ENCODE measurements at regions not wholly inside any gene's neighbourhood (a gene's known extent, or its start where the extent isn't known, plus 50 kb on each side); places are given as distances from the start of the nearest gene placed in this dataset.

DNA sequence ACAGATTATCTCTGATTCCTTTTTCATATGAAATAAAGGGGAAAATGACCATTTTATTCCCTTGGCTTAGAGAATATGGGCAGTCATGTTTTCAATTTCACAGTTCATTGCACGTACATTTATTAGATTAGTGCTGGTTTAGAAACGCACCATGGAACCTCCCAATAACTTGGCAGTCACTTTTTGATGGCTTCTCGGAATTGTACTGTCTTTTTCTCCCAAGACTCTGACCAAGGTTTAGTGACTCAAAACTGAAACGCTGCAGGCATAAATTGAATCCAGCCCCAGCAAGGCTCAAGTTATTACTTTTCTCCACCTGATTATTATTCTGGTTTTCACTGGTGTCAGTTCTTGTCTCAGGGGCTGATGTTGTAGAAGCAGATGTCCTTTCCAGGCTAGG is 55.6 kb upstream of the EGFLAM start:
- Histone ChIP-seq H3K79me2 (ENCODE audit: insufficient read depth, low read length) (no peaks in the 10 kb centered on the region), H3K36me3 (ENCODE audit: control insufficient read depth in 1 of 2, insufficient read depth in 2 of 2, low read length in 2 of 2) (no peaks in the 10 kb centered on the region), H3K4me2 (ENCODE audit: low read length) (no peak overlapping the region), H3K9me3 (ENCODE audit: control insufficient read depth in 1 of 2, insufficient read depth in 1 of 2, low read depth in 1 of 2, low read length in 2 of 2) (no peaks in the 10 kb centered on the region), H3K4me3 (replicated peaks in 1 of 2; ENCODE audit: low read depth in 1 of 2, low read length in 2 of 2) (no peak overlapping the region), H2AFZ (ENCODE audit: low read depth, low read length, poor library complexity, severe bottlenecking) (no peak overlapping the region), H3K27ac (ENCODE audit: low read depth, low read length) (no peak overlapping the region), H3K27me3 (ENCODE audit: insufficient read depth, low read length) (no peaks in the 10 kb centered on the region), H3K9me2 (ENCODE audit: insufficient read depth) (no peaks in the 10 kb centered on the region), H3K4me1 (ENCODE audit: control insufficient read depth in 1 of 2, insufficient read depth in 2 of 2, low read length in 2 of 2) (peaks cover 0 to 3% of the 10 kb centered on the region in 2 experiments; a peak in 1 of 4 replicates), H4K20me1 (ENCODE audit: insufficient read depth) (no peaks in the 10 kb centered on the region), H3K9ac (ENCODE audit: low read length) (no peak overlapping the region)
- DNase-seq (ENCODE audit: low read depth, low spot score) (no peak), ATAC-seq (no peak)
- POLR2A ChIA-PET: no interaction called here
- intact Hi-C loops (cut with micrococcal nuclease): loop anchor here (10.0 kb wide), 1 partner anchor 722 kb away; no protein-coding TSS in a partner anchor
- no TSS peak for BruUV-seq (replicated peaks)
- no peak for TF ChIP-seq EGR1 (IDR thresholded peaks at IDR 0.05; ENCODE audit: low read depth)
- TF ChIP-seq, protein P1, sequence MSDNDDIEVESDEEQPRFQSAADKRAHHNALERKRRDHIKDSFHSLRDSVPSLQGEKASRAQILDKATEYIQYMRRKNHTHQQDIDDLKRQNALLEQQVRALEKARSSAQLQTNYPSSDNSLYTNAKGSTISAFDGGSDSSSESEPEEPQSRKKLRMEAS (IDR thresholded peaks at IDR 0.05): no peak
- TF ChIP-seq, protein P2, sequence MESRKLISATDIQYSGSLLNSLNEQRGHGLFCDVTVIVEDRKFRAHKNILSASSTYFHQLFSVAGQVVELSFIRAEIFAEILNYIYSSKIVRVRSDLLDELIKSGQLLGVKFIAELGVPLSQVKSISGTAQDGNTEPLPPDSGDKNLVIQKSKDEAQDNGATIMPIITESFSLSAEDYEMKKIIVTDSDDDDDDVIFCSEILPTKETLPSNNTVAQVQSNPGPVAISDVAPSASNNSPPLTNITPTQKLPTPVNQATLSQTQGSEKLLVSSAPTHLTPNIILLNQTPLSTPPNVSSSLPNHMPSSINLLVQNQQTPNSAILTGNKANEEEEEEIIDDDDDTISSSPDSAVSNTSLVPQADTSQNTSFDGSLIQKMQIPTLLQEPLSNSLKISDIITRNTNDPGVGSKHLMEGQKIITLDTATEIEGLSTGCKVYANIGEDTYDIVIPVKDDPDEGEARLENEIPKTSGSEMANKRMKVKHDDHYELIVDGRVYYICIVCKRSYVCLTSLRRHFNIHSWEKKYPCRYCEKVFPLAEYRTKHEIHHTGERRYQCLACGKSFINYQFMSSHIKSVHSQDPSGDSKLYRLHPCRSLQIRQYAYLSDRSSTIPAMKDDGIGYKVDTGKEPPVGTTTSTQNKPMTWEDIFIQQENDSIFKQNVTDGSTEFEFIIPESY (IDR thresholded peaks at IDR 0.05; ENCODE audit: extremely low read depth, insufficient replicate concordance, low read length): no peak
- no peak for TF ChIP-seq EZH2 (IDR thresholded peaks at IDR 0.05)
- no peak for TF ChIP-seq RAD21 (IDR thresholded peaks at IDR 0.05; ENCODE audit: low read depth)
- TF ChIP-seq SP1 (IDR thresholded peaks at IDR 0.05; ENCODE audit: low read depth): no peak
- TF ChIP-seq EZH2phosphoT487 (IDR thresholded peaks at IDR 0.05; ENCODE audit: borderline replicate concordance): no peak
- TF ChIP-seq POLR2AphosphoS5 (IDR thresholded peaks at IDR 0.05; ENCODE audit: low read depth, low read length): no peak
- TF ChIP-seq TCF7L2 (IDR thresholded peaks at IDR 0.05; ENCODE audit: borderline replicate concordance, extremely low read depth, insufficient read depth, insufficient read length): no peak
- no peak for TF ChIP-seq SIN3A (IDR thresholded peaks at IDR 0.05; ENCODE audit: low read depth)
- no peak for TF ChIP-seq CEBPB (IDR thresholded peaks at IDR 0.05; ENCODE audit: low read depth)
- TF ChIP-seq SRF (IDR thresholded peaks at IDR 0.05; ENCODE audit: low read depth): no peak
- TF ChIP-seq JUND (IDR thresholded peaks at IDR 0.05): no peak
- CTCF ChIA-PET: no interaction called here
- RAD21 ChIA-PET (ENCODE audit: low non-redundant PET in 1 of 2, low total read pairs in 2 of 2, uncharacterized antibody in 2 of 2, unreplicated experiment in 2 of 2): no interaction called here
